Upper lobe of left lung (tissue), 4 donors: ENCODE measurements at regions not wholly inside any gene's neighbourhood (a gene's known extent, or its start where the extent isn't known, plus 50 kb on each side); places are given as distances from the start of the nearest gene placed in this dataset.

Experiments used
- CTCF ChIP-seq, 6 experiments: fragments of 450-650 bp in 4 of 6; fragments of 200-600 bp in 2 of 6; sonication (generic) in 2 of 6; IDR thresholded peaks; one replicate each; pipeline ENCODE4 v1.5.1; 2016 to 2019; ENCODE audit warnings: antibody characterized with exemption in 6 of 6
- EP300 ChIP-seq, 4 donors: sonication (generic); formaldehyde crosslinking; IDR thresholded peaks; one replicate each; pipeline ENCODE4 v1.5.1; 2017; ENCODE audit warnings: antibody characterized with exemption in 4 of 4, control low read depth in 2 of 4

- TF ChIP-seq EP300 (IDR thresholded peaks at IDR 0.05) (no peak), CTCF (IDR thresholded peaks at IDR 0.05) (no peak)
Measured at GRCh38 chr5:120101771-120102170, 362.3 kb upstream of the PRR16 start.
